AG08396 (cell line): ENCODE measurements at regions not wholly inside any gene's neighbourhood (a gene's known extent, or its start where the extent isn't known, plus 50 kb on each side); places are given as distances from the start of the nearest gene placed in this dataset.
"Not testable (repeated sequence)": the region's sequence is repeated elsewhere in the genome, so short reads cannot be mapped to it uniquely, and the experiment has no call there.

ENCODE experiments used
- DNase-seq: peaks from one replicate; pipeline ENCODE4 v3.0.0; 2012; ENCODE audit warnings: low spot score, mixed read lengths

DNA sequence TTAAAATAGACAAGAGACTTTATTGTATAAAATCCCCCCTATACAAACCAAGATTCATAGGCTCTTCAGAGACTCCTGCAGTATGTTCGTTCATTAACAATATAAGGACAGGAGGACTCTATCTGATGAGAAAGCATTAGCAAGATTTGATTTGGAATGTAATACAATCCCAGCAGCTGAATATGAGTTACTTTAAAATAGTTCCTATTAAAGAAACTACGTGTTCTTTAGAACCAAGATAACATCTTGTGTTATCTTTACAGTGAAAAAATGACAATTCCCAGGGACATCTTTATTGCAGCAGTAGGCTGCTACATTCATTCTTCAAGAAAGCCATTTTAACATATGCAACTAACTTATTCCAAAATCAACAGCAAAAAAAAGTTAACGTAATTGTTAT, 1360.1 kb upstream of the GJE1 start:
- DNase-seq = no peak

DNA sequence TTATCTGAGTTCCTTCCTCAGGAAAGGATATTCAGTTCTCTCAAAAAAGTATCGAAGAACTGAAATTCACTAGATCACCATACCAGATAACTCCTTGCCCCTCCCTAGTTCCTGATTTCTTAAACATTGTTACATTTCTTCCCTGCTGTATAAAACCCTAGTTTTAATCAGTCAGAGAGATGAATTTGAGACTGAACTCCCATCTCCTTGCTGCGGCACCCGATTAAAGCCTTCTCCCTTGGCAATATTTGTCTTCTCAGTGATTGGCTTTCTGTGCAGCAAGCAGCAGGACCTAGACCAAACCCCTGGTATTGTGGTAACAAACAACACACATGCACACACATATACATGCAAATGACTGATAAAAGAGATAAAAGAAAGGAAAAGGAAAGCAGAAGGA, 1364.6 kb upstream of the GJE1 start:
- no peak for DNase-seq

- DNase-seq = no peak
Measured at GRCh38 chr6:140766999-140767398, 1365.7 kb upstream of the GJE1 start.

DNA sequence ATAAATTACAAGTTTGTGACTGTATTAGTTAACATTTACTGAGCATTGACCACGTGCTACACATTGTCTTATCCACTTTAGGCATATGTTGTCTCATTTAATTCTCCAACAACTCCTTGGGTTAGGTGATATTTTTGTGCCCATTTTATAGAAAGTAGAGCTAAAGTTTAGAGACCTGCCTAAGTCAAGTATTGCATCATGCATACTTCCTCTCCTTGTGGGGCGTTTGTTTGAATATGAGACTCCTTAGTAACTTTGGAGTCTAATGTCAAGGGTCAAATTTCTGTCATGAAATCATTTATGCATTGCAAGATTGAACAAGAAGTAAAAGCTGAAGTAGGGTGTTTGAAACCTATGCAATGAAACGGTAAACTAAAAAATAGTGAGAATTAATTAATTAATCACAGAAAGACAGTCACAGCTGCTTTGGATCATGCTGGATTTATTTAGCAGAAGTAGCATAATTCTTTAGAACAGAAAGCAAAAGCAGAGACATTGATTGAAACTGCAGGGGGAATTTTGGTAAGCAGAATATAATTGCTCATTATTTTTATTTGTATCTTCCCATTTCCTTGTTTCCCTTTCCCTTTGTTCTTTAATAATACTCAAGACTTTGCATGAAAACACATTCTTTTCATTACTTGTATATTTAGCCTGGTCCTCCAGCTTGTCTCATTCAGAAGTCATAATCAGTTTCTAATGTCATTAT, 1374.4 kb upstream of the GJE1 start:
- no peak for DNase-seq

- DNase-seq = no peak
Measured at GRCh38 chr6:140752234-140752633, 1377.8 kb upstream of the CITED2 start.

DNA sequence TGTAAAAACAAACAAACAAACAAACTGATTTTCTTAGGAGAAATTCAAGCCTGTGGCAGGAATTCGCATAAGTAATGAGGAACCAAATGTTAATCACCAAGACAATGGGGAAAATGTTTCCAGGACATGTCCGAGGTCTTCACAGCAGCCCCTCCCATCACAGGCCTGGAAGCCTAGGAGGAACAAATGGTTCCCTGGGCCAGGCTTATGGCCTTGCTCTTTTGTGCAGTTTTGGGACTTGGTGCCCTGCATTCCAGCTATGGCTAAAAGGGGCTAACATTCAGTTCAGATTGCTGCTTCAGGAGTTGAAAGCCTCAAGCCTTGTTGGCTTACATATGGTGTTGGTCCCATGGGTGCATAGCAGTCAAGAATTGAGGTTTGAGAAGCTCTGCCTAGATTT, 1372.7 kb upstream of the CITED2 start:
- no peak for DNase-seq

- peak; percentile 44 for DNase-seq
Measured at GRCh38 chr6:140744659-140745320, 1370.3 kb upstream of the CITED2 start.

DNA sequence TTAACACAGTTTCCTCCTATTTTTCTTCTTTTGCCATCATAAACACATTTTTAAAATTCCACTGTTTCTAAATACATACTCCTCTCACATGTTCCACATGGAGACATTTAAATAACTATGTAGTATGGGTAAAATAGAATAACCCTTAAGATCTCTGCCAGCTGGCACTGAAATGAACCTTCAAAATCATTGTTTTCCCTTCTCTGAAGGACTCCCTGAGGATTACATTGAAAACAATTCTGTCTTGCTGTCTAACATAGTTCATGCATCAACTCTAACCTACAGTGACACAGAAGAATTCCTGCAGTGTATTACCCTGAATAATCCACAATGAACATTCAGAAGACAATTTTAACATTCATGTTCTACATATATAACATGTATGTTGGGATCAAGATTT, 1361.8 kb upstream of the CITED2 start:
- DNase-seq = no peak

GRCh38 chr6:140732991-140733390, 1358.5 kb upstream of the CITED2 start:
- no peak for DNase-seq

DNA sequence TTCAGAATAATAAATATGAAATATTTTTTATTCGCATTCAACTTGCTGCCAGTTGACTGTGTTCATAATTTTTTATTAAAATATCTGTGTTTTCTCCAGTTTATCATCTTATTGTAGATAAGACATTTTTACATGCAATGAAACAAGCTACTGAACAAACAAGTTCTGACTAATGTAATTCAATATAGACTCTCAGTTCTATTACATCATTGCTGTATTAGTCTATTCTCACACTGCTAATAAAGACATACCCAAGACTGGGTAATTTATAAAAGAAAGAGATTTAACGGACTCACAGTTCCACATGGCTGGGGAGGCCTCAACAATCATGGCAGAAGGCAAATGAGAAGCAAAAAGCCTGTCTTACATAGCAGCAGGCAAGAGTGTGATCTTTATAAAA, 1357.7 kb upstream of the CITED2 start:
- no peak for DNase-seq

DNA sequence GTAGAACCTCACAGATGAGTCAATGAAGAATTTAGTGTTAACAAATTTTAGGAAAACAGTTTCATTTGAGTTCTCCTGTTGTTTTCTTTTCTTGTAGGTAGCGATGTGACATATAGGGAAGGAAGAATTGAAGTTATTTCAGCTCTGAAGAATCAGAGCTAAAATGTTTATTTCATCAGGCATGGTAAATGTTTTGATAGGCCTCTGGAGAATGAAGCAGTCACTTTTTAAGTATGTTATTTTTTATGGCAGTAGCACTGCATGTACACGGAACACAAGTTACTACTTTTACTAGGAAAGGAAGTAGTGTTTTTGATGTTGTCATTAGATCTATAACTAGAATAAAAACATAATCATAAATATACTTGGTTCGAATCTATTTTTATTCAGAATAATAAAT, 1357.3 kb upstream of the CITED2 start:
- DNase-seq = no peak

- no peak for DNase-seq
Measured at GRCh38 chr6:140729521-140729920, 1355.1 kb upstream of the CITED2 start.

DNA sequence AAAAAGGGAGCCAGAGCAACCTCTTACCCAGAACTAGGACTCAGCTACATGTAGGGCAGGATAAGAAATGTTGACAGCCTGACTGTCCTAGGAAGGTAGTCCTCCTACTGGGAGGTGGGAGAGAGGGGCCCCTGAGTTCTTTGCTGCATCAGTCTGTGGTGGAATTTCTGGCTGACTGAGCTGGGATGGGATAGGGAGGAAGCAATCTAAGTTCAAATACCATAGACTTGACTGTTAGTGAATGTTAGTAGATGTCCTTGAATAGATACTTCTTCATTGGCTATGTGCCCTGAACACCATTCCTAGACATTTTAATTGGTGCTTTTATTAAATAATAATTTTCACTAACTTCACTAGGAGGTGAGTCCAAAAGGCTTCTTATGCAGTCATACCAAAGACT, 1343.6 kb upstream of the CITED2 start:
- DNase-seq = peak; percentile 8

DNA sequence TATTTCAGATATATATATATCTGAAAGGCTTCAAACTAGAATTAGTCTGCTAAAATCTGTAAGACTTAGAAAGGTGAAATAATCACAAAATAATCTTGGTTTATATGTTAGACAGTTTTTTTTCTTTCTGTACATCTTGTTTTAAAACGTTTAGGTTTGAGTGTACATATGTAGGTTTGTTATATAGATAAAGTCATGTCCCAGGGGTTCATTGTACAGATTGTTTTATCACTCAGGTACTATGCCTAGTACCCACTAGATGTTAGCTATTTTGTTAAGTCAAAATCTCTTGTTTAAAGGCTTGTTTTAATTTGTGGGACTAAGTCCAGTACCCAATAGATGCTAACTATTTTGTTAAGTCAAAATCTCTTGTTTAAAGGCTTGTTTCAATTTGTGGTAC, 1339.0 kb upstream of the CITED2 start:
- DNase-seq = no peak

DNA sequence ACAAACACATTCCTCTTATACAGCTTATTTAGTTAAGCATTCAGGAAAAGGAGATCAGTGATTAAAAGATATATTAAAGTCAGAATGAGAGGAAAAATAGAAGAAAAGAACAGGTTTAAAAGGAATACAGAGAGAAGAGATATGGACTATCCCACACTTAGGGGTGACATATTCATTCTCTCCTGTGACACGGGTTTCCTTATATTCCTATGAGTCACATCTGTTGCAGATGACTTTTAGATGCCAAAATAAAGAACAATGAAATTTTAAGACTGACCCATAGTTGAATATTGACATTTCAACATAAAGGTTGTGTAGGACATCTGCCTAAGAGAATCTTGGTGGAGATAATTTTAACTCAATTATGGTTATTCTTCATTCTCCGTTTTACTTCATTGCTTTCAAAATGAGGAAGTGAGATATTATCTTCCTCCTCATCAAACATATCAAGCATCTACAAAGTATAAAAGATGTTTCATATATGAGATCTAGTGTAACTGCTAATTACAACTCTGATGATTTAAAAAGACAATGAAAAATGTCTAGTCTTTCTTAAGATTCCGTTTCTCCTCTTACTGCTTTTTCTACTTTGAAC, 1336.7 kb upstream of the CITED2 start:
- no peak for DNase-seq

DNA sequence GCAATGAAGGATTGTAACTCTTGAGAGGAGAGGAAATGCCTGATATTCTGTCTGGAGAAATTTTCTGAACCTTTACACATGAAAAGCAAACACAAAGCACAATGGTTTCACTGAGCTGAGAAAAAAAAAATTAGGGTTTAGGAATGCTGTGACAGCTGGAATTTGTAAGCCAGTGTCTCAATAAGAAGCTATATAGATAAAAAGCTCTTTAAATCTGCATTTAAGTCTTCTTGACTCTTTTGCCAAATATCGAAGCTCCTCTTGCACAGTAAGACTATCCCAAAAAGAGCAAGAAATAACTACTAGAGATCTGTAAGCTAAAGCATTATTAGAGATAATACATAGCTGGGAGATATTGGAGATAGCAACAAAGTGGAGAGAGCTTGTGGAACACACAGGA, 1334.0 kb upstream of the CITED2 start:
- no peak for DNase-seq

- DNase-seq = not testable (repeated sequence)
Measured at GRCh38 chr6:140704008-140704407, 1329.6 kb upstream of the CITED2 start.

- DNase-seq = no peak
Measured at GRCh38 chr6:140697585-140697984, 1323.1 kb upstream of the CITED2 start.

DNA sequence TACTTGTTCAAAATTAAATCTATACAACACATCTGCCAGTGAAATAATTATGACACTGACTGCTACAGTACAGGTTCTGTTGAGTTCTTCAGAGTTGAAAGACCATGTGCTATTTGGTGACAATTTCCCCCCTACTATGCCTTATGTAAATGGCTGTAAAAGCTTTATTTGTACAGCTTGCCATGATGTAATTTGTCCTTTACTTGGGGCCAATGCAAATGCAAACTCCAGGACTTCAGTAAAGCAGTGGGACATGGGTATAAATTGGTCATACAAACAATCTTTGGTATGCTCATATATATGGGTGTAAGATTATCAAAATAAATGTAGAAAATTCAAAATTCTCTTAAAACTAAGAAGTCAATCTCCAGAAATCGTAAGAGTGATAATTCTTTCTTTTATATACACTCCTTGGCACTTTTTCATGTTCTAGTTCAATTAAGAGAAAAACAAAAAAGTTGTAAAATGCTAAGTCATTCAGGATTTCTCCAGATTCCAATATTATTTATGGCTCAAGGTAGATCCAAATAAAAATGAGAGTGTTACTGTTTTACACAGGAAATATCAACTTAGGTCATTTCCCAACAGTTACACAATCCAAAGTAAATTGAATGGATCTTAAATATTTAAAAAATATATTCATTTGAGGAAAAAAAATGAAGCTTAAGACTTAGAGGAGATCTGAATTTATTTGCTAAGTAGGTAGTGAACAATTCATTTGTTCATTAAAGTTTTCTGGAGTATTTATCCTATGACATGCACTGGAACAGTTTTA, 1310.5 kb upstream of the CITED2 start:
- DNase-seq = no peak

DNA sequence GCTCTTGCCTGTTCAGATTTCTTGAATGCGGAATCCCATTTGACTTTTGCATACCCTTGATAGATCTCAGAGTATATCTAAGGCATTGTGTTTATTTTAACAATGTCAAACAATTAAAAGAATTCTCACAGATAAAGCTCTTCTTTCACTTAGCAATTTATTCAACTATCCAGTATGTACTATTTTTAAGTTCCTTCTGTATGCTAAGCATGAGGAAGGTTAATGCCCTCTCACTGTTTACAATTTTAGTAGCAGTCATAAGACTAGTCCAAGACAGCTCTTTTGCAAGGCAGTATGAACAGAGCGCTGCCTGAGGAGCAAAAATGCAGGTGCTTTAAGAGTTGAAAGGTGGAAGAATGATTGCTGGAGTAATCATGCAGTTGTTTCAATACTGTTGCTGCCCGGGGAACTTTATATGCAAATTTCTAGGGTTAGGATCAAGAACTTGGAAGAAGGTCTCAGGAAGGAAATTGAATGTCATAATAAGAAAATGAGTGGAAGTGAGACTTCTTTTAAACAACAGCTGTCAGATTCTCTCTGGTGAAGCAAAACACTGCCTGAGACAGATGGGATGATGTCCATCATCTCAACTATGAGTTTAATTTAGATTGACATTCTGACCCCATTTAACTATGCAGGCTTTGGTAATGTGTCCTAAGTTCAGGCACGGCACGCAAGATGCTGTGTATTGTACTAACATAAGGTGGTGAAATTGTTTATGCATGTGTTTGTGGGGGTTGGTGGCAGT, 1303.5 kb upstream of the CITED2 start:
- no peak for DNase-seq

DNA sequence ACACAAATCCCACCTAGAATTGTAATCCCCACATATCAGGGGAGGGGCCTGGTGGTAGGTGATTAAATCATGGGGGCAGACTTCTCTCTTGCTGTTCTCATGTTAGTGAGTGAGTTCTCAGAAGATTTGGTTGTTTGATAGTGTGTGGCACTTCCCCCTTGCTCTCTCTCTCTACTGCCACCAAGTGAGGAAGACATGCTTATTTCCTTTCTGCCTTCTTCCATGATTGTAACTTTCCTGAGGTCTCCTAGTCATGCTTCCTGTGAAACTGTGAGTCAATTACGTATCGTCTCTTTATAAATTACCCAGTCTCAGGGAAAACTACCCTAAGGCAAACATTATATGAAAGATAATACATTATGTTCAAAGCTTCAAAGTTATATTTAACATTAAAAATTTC, 1297.5 kb upstream of the CITED2 start:
- DNase-seq = no peak

DNA sequence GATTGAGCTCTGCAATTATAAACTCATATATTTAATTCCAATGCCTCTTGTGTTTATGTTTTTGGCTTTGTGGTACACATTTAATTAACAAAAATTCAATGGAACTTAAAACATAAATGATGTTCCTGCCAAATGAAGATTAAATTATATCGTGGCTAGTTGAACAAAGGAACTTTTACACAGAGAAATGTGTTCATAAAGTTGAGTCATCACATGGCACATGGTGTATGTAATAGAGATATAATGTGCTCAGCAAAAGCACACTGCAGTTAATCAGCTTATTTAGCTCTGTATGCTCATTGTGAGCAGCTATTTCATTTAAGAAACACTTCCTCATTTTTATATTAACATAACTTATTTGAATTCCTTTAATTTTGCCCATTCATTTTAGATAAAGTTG, 1295.6 kb upstream of the CITED2 start:
- no peak for DNase-seq
